GM23338 (cell line): ENCODE measurements at regions not wholly inside any gene's neighbourhood (a gene's known extent, or its start where the extent isn't known, plus 50 kb on each side); places are given as distances from the start of the nearest gene placed in this dataset.

ENCODE experiments used
- CREB1 ChIP-seq: fragments of 250-450 bp; sonication (Bioruptor Pico); IDR thresholded peaks from 2 replicates; pipeline ENCODE4 v1.5.0; 2020; ENCODE audit warnings: low read depth, mild to moderate bottlenecking, moderate library complexity
- CTCF ChIP-seq, 2 experiments: fragments of 200-600 bp in 1 of 2; sonication (generic) in 1 of 2; conservative IDR thresholded peaks; 2 replicates each; pipeline versions ENCODE4 v1.5.1 to v1.6.1; 2016 to 2017; ENCODE audit warnings: antibody characterized with exemption in 2 of 2, low read depth in 2 of 2, mild to moderate bottlenecking in 2 of 2, moderate library complexity in 1 of 2
- EZH2 ChIP-seq: fragments of 200-600 bp; sonication (generic); IDR thresholded peaks from one replicate; pipeline ENCODE4 v1.8.0; 2017; ENCODE audit warnings: antibody characterized with exemption, mild to moderate bottlenecking, low read depth; ENCODE audit not compliant: unreplicated experiment
- EZH2phosphoT487 ChIP-seq: fragments of 200-600 bp; sonication (generic); IDR thresholded peaks from one replicate; pipeline ENCODE4 v1.8.1; 2018; ENCODE audit warnings: antibody characterized with exemption; ENCODE audit not compliant: unreplicated experiment
- NANOG ChIP-seq: IDR thresholded peaks from 2 replicates; pipeline ENCODE4 v1.6.1; 2016; ENCODE audit warnings: antibody characterized with exemption, borderline replicate concordance
- POLR2AphosphoS5 ChIP-seq: IDR thresholded peaks from 2 replicates; pipeline ENCODE4 v1.6.1; 2016; ENCODE audit warnings: antibody characterized with exemption, low read depth
- STAT1 ChIP-seq: IDR thresholded peaks from one replicate; pipeline ENCODE4 v1.6.1; 2016; ENCODE audit warnings: antibody characterized with exemption; ENCODE audit not compliant: unreplicated experiment
- ZNF114 ChIP-seq: fragments of 250-450 bp; sonication (Bioruptor Pico); IDR thresholded peaks from 2 replicates; pipeline ENCODE4 v1.5.0; 2020; ENCODE audit warnings: mild to moderate bottlenecking, moderate library complexity
- ZNF331 ChIP-seq: fragments of 250-450 bp; sonication (Bioruptor Pico); IDR thresholded peaks from 2 replicates; pipeline ENCODE4 v1.5.0; 2020; ENCODE audit warnings: low read depth, mild to moderate bottlenecking, moderate library complexity
- TF ChIP-seq, protein P1 (sequence below): IDR thresholded peaks from one replicate; pipeline ENCODE4 v1.6.1; 2018; ENCODE audit warnings: antibody characterized with exemption; ENCODE audit not compliant: unreplicated experiment
- TF ChIP-seq, protein P2 (sequence below): IDR thresholded peaks from 2 replicates; pipeline ENCODE4 v1.6.1; 2016; ENCODE audit warnings: antibody characterized with exemption

DNA sequence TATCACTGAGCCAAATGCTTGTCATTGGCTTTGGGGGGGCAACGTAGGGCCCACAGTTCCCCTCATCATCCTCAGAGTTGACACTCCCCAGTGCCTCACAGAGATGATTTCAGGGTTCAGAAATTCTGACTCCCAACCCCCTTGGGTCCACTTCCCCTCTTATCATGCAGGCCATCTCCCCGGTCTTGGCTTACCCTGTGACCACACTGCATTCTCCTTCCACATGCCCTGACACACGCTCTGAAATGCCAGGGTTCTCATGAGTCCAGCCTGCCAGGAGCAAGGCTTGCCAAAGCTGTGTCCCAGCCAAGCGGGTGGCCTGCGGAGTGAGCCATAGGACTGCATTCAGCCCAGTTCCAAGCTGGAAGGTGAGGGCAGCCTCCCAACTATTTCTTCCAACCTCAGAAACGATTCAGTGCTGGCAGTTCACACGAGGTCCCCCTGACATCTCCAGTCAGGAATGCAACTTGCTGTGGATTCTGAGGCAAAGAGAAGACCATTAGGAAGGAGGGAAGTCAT is 101.2 kb downstream of the SMIM20 start:
- TF ChIP-seq CTCF (conservative IDR thresholded peaks at IDR 0.05; ENCODE audit: low read depth in 2 of 2): no peak
- no peak for TF ChIP-seq ZNF331 (CRISPR knock-in tag)
- TF ChIP-seq, protein P1, sequence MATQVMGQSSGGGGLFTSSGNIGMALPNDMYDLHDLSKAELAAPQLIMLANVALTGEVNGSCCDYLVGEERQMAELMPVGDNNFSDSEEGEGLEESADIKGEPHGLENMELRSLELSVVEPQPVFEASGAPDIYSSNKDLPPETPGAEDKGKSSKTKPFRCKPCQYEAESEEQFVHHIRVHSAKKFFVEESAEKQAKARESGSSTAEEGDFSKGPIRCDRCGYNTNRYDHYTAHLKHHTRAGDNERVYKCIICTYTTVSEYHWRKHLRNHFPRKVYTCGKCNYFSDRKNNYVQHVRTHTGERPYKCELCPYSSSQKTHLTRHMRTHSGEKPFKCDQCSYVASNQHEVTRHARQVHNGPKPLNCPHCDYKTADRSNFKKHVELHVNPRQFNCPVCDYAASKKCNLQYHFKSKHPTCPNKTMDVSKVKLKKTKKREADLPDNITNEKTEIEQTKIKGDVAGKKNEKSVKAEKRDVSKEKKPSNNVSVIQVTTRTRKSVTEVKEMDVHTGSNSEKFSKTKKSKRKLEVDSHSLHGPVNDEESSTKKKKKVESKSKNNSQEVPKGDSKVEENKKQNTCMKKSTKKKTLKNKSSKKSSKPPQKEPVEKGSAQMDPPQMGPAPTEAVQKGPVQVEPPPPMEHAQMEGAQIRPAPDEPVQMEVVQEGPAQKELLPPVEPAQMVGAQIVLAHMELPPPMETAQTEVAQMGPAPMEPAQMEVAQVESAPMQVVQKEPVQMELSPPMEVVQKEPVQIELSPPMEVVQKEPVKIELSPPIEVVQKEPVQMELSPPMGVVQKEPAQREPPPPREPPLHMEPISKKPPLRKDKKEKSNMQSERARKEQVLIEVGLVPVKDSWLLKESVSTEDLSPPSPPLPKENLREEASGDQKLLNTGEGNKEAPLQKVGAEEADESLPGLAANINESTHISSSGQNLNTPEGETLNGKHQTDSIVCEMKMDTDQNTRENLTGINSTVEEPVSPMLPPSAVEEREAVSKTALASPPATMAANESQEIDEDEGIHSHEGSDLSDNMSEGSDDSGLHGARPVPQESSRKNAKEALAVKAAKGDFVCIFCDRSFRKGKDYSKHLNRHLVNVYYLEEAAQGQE: no peak
- TF ChIP-seq ZNF114 (CRISPR knock-in tag): no peak
- TF ChIP-seq POLR2AphosphoS5: no peak
- TF ChIP-seq EZH2: no peak
- TF ChIP-seq EZH2phosphoT487: no peak
- no peak for TF ChIP-seq CREB1 (CRISPR knock-in tag)
- TF ChIP-seq, protein P2, sequence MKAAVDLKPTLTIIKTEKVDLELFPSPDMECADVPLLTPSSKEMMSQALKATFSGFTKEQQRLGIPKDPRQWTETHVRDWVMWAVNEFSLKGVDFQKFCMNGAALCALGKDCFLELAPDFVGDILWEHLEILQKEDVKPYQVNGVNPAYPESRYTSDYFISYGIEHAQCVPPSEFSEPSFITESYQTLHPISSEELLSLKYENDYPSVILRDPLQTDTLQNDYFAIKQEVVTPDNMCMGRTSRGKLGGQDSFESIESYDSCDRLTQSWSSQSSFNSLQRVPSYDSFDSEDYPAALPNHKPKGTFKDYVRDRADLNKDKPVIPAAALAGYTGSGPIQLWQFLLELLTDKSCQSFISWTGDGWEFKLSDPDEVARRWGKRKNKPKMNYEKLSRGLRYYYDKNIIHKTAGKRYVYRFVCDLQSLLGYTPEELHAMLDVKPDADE: no peak
- no peak for TF ChIP-seq NANOG
- TF ChIP-seq STAT1: no peak
